ENCODE measurements at regions not wholly inside any gene's neighbourhood (a gene's known extent, or its start where the extent isn't known, plus 50 kb on each side); places are given as distances from the start of the nearest gene placed in this dataset.

GRCh38 chr7:401495-401894 is 111.5 kb downstream of the FOXL3 start:
- H3K27me3 ChIP-seq = no peaks in the 10 kb centered on the region
- H3K27ac ChIP-seq = no peak overlapping the region
- no peak for TF ChIP-seq CTCF (IDR thresholded peaks at IDR 0.05)
- no peak for DNase-seq
- no peaks in the 10 kb centered on the region for H3K9me3 ChIP-seq
- H3K9ac ChIP-seq (ENCODE audit: low read depth in 2 of 2, low read length in 2 of 2) = no peak overlapping the region
- H3K36me3 ChIP-seq = no peaks in the 10 kb centered on the region
- intact Hi-C loops (cut with DNase I) = no loop called here
- no peaks in the 10 kb centered on the region for H3K4me1 ChIP-seq
- H3K4me3 ChIP-seq = no peak overlapping the region

GRCh38 chr7:404812-405488 is 114.7 kb downstream of the PDGFA start:
- H3K9me3 ChIP-seq = no peaks in the 10 kb centered on the region
- TF ChIP-seq CTCF (IDR thresholded peaks at IDR 0.05) = no peak
- no peaks in the 10 kb centered on the region for H3K36me3 ChIP-seq
- no peaks in the 10 kb centered on the region for H3K4me1 ChIP-seq
- intact Hi-C loops (cut with DNase I) = no loop called here
- no peak overlapping the region for H3K9ac ChIP-seq (ENCODE audit: low read depth in 2 of 2, low read length in 2 of 2)
- no peaks in the 10 kb centered on the region for H3K27me3 ChIP-seq
- no peak overlapping the region for H3K27ac ChIP-seq
- H3K4me3 ChIP-seq = no peak overlapping the region
- no peak for DNase-seq

DNA sequence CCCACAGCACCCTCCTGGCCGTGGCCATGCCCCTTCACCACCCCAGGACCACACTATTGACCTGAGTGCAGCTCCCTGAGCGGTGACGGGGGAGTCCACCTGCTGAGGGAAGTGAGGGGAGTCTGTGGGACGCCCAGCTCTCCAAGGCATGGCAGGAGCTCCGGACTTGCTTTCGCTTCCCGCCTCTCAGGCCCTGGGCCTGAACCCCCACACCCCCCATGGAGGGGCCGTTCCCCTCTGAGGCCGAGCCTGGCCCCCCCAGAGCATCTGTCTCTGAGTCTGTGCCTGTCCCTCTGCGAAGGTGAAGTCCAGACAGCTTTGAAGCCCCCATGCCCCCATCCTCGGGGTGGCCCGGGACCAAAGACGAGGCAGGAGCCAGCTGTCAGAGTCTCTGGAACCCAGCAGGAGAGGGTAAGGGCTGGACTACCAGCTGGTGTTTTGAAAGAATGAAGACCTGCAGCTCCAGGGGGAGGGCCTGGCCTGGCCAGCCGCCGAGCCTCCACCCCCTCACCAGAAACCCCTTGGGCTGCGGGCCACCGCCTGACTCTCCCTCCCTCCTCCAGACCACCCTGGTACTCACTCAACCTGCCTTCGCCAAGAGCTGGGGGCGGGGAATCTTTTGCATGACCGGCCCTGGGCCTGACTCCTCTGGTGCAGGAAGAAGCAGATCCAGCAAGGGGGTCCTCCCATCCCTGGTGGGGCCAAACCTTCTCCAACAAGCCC is 114.0 kb downstream of the PDGFA start:
- TF ChIP-seq CTCF (IDR thresholded peaks at IDR 0.05) = no peak
- H3K4me3 ChIP-seq = no peak overlapping the region
- no peak for DNase-seq
- no peaks in the 10 kb centered on the region for H3K9me3 ChIP-seq
- no peak overlapping the region for H3K27ac ChIP-seq
- no peak overlapping the region for H3K9ac ChIP-seq (ENCODE audit: low read depth in 2 of 2, low read length in 2 of 2)
- no peaks in the 10 kb centered on the region for H3K36me3 ChIP-seq
- no peaks in the 10 kb centered on the region for H3K4me1 ChIP-seq
- no peaks in the 10 kb centered on the region for H3K27me3 ChIP-seq
- intact Hi-C loops (cut with DNase I) = no loop called here

- Histone ChIP-seq H3K4me1 (no peaks in the 10 kb centered on the region), H3K4me3 (no peak overlapping the region), H3K9ac (ENCODE audit: low read depth in 2 of 2, low read length in 2 of 2) (no peak overlapping the region), H3K27ac (no peak overlapping the region), H3K27me3 (no peaks in the 10 kb centered on the region), H3K36me3 (no peaks in the 10 kb centered on the region), H3K9me3 (no peaks in the 10 kb centered on the region)
- no peak for TF ChIP-seq CTCF (IDR thresholded peaks at IDR 0.05)
- intact Hi-C loops (cut with DNase I) = no loop called here
- DNase-seq = no peak
These were observed 111.7 kb downstream of the PDGFA start for GRCh38 chr7:407721-408539.

DNA sequence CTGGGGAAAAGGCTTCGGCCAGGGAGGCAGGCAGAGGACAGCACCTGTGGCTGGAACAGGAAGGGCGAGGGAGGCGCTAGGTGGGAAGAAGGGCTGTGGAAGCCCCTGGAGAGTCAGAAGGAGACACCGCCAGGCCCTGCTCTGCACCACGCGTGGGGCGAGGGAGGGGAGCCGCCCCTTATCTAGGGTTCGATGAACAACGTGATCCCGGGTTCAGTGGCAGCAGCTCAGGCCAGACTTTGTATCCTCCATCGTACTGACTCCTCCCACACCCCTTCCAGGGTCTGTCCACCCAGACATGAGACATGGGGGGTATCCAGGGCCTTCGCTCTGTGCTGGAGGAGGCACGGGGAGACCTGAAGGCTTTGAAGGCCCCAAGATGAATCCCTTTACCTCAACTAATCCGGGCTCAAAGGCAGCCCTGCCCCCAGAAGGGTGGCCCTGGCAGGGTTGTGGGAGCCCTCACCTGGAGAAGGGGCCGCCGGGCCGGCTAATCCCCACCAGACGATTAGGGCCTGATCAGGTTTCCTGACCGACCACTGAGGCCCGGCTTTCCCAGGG is 110.8 kb downstream of the PDGFA start:
- Histone ChIP-seq H3K9me3 (no peaks in the 10 kb centered on the region), H3K36me3 (no peaks in the 10 kb centered on the region), H3K27me3 (no peaks in the 10 kb centered on the region), H3K4me3 (no peak overlapping the region), H3K4me1 (no peaks in the 10 kb centered on the region), H3K9ac (ENCODE audit: low read depth in 2 of 2, low read length in 2 of 2) (no peak overlapping the region), H3K27ac (no peak overlapping the region)
- intact Hi-C loops (cut with DNase I) = no loop called here
- no peak for TF ChIP-seq CTCF (IDR thresholded peaks at IDR 0.05)
- no peak for DNase-seq
